HCT116 (cell line): ENCODE measurements at regions not wholly inside any gene's neighbourhood (a gene's known extent, or its start where the extent isn't known, plus 50 kb on each side); places are given as distances from the start of the nearest gene placed in this dataset.

Experiments used
- CBX3 ChIP-seq: IDR thresholded peaks from 2 replicates; pipeline ENCODE4 v1.6.1; 2012; ENCODE audit warnings: low read depth
- ELF1 ChIP-seq: IDR thresholded peaks from 2 replicates; pipeline ENCODE4 v1.6.1; 2012; ENCODE audit warnings: low read depth, borderline replicate concordance
- EZH2 ChIP-seq: fragments of 200-600 bp; sonication (generic); IDR thresholded peaks from 2 replicates; pipeline ENCODE4 v1.6.1; 2017; ENCODE audit warnings: antibody characterized with exemption, mixed run types
- FOSL1 ChIP-seq: IDR thresholded peaks from 2 replicates; pipeline ENCODE4 v1.6.1; 2012; ENCODE audit warnings: low read depth
- POLR2A ChIP-seq: IDR thresholded peaks from 2 replicates; pipeline ENCODE4 v1.7.0; 2011; ENCODE audit warnings: borderline replicate concordance; ENCODE audit not compliant: insufficient read depth, insufficient read length; ENCODE audit errors: extremely low read depth
- POLR2AphosphoS5 ChIP-seq: IDR thresholded peaks from 2 replicates; pipeline ENCODE4 v1.6.1; 2011; ENCODE audit warnings: mild to moderate bottlenecking, low read depth, low read length, moderate library complexity
- YY1 ChIP-seq: IDR thresholded peaks from 2 replicates; pipeline ENCODE4 v1.6.1; 2011; ENCODE audit warnings: low read length, low read depth, moderate library complexity, mild to moderate bottlenecking; ENCODE audit not compliant: insufficient replicate concordance; ENCODE audit errors: extremely low read depth
- ZNF274 ChIP-seq: fragments of 200-500 bp; sonication (Bioruptor generic); IDR thresholded peaks from 2 replicates; pipeline ENCODE4 v1.6.1; 2014; ENCODE audit warnings: mild to moderate bottlenecking, low read depth, low read length, inconsistent platforms
- TF ChIP-seq, protein P1 (sequence below), 3 experiments: fragments of 200-600 bp in 1 of 3; sonication (generic) in 1 of 3; IDR thresholded peaks in 2 of 3; conservative IDR thresholded peaks in 1 of 3; 2 replicates each; pipeline ENCODE4 v1.5.1; 2012 to 2017; ENCODE audit warnings: low read depth in 2 of 3, low read length in 2 of 3, antibody characterized with exemption in 1 of 3, borderline replicate concordance in 1 of 3, control low read depth in 1 of 3, mild to moderate bottlenecking in 1 of 3, mixed read lengths in 1 of 3, mixed run types in 1 of 3, moderate library complexity in 1 of 3; ENCODE audit not compliant: insufficient read depth in 1 of 3

- TF ChIP-seq POLR2A = no peak
- no peak for TF ChIP-seq POLR2AphosphoS5
- TF ChIP-seq, protein P1, sequence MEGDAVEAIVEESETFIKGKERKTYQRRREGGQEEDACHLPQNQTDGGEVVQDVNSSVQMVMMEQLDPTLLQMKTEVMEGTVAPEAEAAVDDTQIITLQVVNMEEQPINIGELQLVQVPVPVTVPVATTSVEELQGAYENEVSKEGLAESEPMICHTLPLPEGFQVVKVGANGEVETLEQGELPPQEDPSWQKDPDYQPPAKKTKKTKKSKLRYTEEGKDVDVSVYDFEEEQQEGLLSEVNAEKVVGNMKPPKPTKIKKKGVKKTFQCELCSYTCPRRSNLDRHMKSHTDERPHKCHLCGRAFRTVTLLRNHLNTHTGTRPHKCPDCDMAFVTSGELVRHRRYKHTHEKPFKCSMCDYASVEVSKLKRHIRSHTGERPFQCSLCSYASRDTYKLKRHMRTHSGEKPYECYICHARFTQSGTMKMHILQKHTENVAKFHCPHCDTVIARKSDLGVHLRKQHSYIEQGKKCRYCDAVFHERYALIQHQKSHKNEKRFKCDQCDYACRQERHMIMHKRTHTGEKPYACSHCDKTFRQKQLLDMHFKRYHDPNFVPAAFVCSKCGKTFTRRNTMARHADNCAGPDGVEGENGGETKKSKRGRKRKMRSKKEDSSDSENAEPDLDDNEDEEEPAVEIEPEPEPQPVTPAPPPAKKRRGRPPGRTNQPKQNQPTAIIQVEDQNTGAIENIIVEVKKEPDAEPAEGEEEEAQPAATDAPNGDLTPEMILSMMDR (IDR thresholded peaks at IDR 0.05 in 2 of 3, conservative IDR thresholded peaks at IDR 0.05 in 1 of 3; ENCODE audit: borderline replicate concordance in 1 of 3, insufficient read depth in 1 of 3, low read depth in 2 of 3, low read length in 2 of 3) = no peak
- TF ChIP-seq ELF1 = no peak
- TF ChIP-seq YY1 = no peak
- no peak for TF ChIP-seq FOSL1
- TF ChIP-seq EZH2 = no peak
- TF ChIP-seq ZNF274 = no peak
- peak; percentile 71; the same call in 1 of the 2 replicates for TF ChIP-seq CBX3
These were observed 387.4 kb upstream of the CAMK1G start for GRCh38 chr1:209196140-209196539.
